ENCODE measurements at regions not wholly inside any gene's neighbourhood (a gene's known extent, or its start where the extent isn't known, plus 50 kb on each side); places are given as distances from the start of the nearest gene placed in this dataset.

GRCh38 chr12:18807714-18808113, 69.8 kb downstream of the CAPZA3 start:
- no peaks in the 10 kb centered on the region for H3K4me1 ChIP-seq
- no peaks in the 10 kb centered on the region for H3K9me3 ChIP-seq
- H3K4me3 ChIP-seq: no peak overlapping the region
- no peaks in the 10 kb centered on the region for H3K27me3 ChIP-seq
- no peak for TF ChIP-seq CTCF (IDR thresholded peaks at IDR 0.05)
- H3K27ac ChIP-seq: no peak overlapping the region
- intact Hi-C loops (cut with DNase I): no loop called here
- no peak for DNase-seq (ENCODE audit: low spot score in 2 of 2)
- no peaks in the 10 kb centered on the region for H3K36me3 ChIP-seq

- H3K4me1 ChIP-seq: no peaks in the 10 kb centered on the region
- H3K9me3 ChIP-seq: no peaks in the 10 kb centered on the region
- H3K27ac ChIP-seq: no peak overlapping the region
- no peak for DNase-seq (ENCODE audit: low spot score in 2 of 2)
- TF ChIP-seq CTCF (IDR thresholded peaks at IDR 0.05): no peak
- H3K4me3 ChIP-seq: no peak overlapping the region
- no peaks in the 10 kb centered on the region for H3K36me3 ChIP-seq
- intact Hi-C loops (cut with DNase I): no loop called here
- no peaks in the 10 kb centered on the region for H3K27me3 ChIP-seq
These were observed 70.3 kb downstream of the CAPZA3 start for GRCh38 chr12:18808221-18808620.

GRCh38 chr12:18810537-18811253, 72.8 kb downstream of the CAPZA3 start:
- no peak for DNase-seq (ENCODE audit: low spot score in 2 of 2)
- no peak overlapping the region for H3K27ac ChIP-seq
- H3K4me3 ChIP-seq: no peak overlapping the region
- no peak for TF ChIP-seq CTCF (IDR thresholded peaks at IDR 0.05)
- intact Hi-C loops (cut with DNase I): no loop called here
- H3K36me3 ChIP-seq: no peaks in the 10 kb centered on the region
- H3K9me3 ChIP-seq: no peaks in the 10 kb centered on the region
- no peaks in the 10 kb centered on the region for H3K27me3 ChIP-seq
- H3K4me1 ChIP-seq: no peaks in the 10 kb centered on the region

- Histone ChIP-seq H3K4me1 (no peaks in the 10 kb centered on the region), H3K27me3 (no peaks in the 10 kb centered on the region), H3K9me3 (no peaks in the 10 kb centered on the region), H3K36me3 (no peaks in the 10 kb centered on the region), H3K4me3 (no peak overlapping the region), H3K27ac (no peak overlapping the region)
- intact Hi-C loops (cut with DNase I): no loop called here
- no peak for TF ChIP-seq CTCF (IDR thresholded peaks at IDR 0.05)
- DNase-seq (ENCODE audit: low spot score in 2 of 2): no peak
These were observed 73.4 kb downstream of the CAPZA3 start for GRCh38 chr12:18811273-18811672.

- intact Hi-C loops (cut with DNase I): no loop called here
- DNase-seq (ENCODE audit: low spot score in 2 of 2): no peak
- H3K27me3 ChIP-seq: no peaks in the 10 kb centered on the region
- TF ChIP-seq CTCF (IDR thresholded peaks at IDR 0.05): no peak
- H3K4me3 ChIP-seq: no peak overlapping the region
- H3K9me3 ChIP-seq: no peaks in the 10 kb centered on the region
- no peak overlapping the region for H3K27ac ChIP-seq
- no peaks in the 10 kb centered on the region for H3K36me3 ChIP-seq
- no peaks in the 10 kb centered on the region for H3K4me1 ChIP-seq
These were observed 75.8 kb downstream of the CAPZA3 start for GRCh38 chr12:18813753-18814152.
